ENCODE measurements at regions not wholly inside any gene's neighbourhood (a gene's known extent, or its start where the extent isn't known, plus 50 kb on each side); places are given as distances from the start of the nearest gene placed in this dataset.

DNA sequence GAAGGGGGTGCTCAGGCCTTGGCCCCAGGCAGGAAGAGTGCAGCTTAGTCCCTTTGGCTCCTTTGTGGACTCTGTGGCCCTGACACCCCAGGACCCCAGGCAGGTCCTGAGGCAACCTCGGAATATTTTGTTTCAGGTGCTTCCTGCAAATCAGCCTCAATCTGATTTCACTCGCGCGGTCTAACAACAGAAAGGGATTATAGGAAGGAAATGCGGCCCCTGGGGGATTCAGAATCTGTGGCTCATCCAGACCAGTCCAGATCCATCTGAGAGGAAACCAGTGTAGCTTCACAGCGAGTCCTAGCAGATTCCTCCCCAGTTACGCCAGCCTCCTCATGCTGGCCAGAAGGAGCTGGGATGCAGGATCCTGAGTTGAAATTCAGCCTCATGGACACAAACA lies 59.5 kb upstream of the YWHAQ start:
- no peak for TF ChIP-seq EZH2 (IDR thresholded peaks at IDR 0.05; ENCODE audit: low read length, unreplicated experiment)
- TF ChIP-seq, protein P1, sequence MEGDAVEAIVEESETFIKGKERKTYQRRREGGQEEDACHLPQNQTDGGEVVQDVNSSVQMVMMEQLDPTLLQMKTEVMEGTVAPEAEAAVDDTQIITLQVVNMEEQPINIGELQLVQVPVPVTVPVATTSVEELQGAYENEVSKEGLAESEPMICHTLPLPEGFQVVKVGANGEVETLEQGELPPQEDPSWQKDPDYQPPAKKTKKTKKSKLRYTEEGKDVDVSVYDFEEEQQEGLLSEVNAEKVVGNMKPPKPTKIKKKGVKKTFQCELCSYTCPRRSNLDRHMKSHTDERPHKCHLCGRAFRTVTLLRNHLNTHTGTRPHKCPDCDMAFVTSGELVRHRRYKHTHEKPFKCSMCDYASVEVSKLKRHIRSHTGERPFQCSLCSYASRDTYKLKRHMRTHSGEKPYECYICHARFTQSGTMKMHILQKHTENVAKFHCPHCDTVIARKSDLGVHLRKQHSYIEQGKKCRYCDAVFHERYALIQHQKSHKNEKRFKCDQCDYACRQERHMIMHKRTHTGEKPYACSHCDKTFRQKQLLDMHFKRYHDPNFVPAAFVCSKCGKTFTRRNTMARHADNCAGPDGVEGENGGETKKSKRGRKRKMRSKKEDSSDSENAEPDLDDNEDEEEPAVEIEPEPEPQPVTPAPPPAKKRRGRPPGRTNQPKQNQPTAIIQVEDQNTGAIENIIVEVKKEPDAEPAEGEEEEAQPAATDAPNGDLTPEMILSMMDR (conservative IDR thresholded peaks at IDR 0.05; ENCODE audit: low read depth, low read length): no peak
- TF ChIP-seq EZH2phosphoT487 (IDR thresholded peaks at IDR 0.05; ENCODE audit: borderline replicate concordance, low read length): no peak
